Activated CD8-positive, alpha-beta memory T cell treated with anti-CD3 and anti-CD28 coated beads, Interleukin-2, amount 10 ng/mL, durations not matched to agents 7 days and 5 days (primary cell): ENCODE measurements at regions not wholly inside any gene's neighbourhood (a gene's known extent, or its start where the extent isn't known, plus 50 kb on each side); places are given as distances from the start of the nearest gene placed in this dataset.

Experiments
- ATAC-seq: fragments of 150-1000 bp; cut with Tn5 transposase; one replicate; pipeline ENCODE4 v1.10.0; 2021; ENCODE audit warnings: moderate library complexity
- CTCF ChIA-PET: fragments of 350-600 bp; sonication (Branson Sonifier 250); formaldehyde crosslinking; loops from one replicate; lab custom pipeline; 2021; ENCODE audit warnings: antibody characterized with exemption; lab: Charles Lee
- DNase-seq: peaks from one replicate; pipeline ENCODE4 v3.0.0-alpha.2; 2020
- H3K27ac Mint-ChIP-seq: one replicate; pipeline ENCODE4 v1.8.0; 2021; ENCODE audit warnings: mild to moderate bottlenecking, mixed read lengths
- H3K27me3 Mint-ChIP-seq: one replicate; pipeline ENCODE4 v1.8.0; 2021; ENCODE audit warnings: mixed read lengths
- H3K36me3 Mint-ChIP-seq: one replicate; pipeline ENCODE4 v1.8.0; 2021; ENCODE audit warnings: mild to moderate bottlenecking, mixed read lengths
- H3K4me1 Mint-ChIP-seq: one replicate; pipeline ENCODE4 v1.8.0; 2021; ENCODE audit warnings: mixed read lengths
- H3K4me3 Mint-ChIP-seq: one replicate; pipeline ENCODE4 v1.8.0; 2021; ENCODE audit warnings: mild to moderate bottlenecking, moderate library complexity, mixed read lengths
- H3K9me3 Mint-ChIP-seq: one replicate; pipeline ENCODE4 v1.8.0; 2022; ENCODE audit warnings: low read depth, mixed read lengths

DNA sequence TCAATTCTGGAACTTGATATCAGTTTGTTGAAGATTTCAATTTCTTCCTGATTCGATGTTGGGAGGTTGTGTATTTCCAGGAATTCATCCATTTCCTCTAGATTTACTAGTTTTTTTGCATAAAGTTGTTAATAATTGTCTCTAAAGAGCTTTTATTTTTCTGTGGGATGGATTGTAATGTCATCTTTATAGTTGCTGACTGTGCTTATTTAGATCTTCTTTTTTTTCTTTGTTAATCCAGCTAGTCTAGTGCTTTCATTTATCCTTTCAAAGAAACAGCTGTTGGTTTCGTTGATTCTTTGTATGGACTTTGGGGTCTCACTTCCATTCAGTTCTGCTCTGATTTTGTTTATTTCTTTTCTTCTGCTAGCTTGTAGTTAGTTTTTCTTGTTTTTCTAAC is 302.0 kb upstream of the DMAC1 start:
- no peaks in the 10 kb centered on the region for H3K36me3 Mint-ChIP-seq
- DNase-seq (no peak), ATAC-seq (no peak)
- CTCF ChIA-PET: no interaction called here
- no peaks in the 10 kb centered on the region for H3K4me1 Mint-ChIP-seq
- peaks cover 4% of the 10 kb centered on the region for H3K9me3 Mint-ChIP-seq
- no peak overlapping the region for H3K4me3 Mint-ChIP-seq
- H3K27me3 Mint-ChIP-seq: no peaks in the 10 kb centered on the region
- H3K27ac Mint-ChIP-seq: no peak overlapping the region

DNA sequence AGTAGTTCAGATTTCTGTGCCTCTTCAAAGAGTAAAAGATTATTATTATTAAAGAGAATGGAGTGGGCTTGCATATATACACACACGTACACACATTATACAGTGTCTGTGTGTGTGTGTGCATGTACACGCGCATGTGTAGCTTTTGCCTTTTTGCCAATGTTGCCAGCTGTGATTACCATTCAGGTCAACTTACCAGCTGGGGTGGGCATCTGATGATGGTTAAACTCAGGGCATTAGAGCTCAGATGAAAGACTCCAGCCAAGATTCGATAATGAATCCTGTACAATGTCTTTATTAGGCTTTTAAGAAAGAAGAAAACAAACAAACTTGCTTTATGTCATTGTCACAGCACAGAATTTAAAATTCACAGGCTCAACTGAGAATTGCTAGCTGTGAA is 296.5 kb upstream of the DMAC1 start:
- DNase-seq (no peak), ATAC-seq (no peak)
- peaks cover 2% of the 10 kb centered on the region for H3K9me3 Mint-ChIP-seq
- CTCF ChIA-PET: no interaction called here
- no peaks in the 10 kb centered on the region for H3K27me3 Mint-ChIP-seq
- H3K4me3 Mint-ChIP-seq: no peak overlapping the region
- no peak overlapping the region for H3K27ac Mint-ChIP-seq
- H3K36me3 Mint-ChIP-seq: no peaks in the 10 kb centered on the region
- no peaks in the 10 kb centered on the region for H3K4me1 Mint-ChIP-seq

DNA sequence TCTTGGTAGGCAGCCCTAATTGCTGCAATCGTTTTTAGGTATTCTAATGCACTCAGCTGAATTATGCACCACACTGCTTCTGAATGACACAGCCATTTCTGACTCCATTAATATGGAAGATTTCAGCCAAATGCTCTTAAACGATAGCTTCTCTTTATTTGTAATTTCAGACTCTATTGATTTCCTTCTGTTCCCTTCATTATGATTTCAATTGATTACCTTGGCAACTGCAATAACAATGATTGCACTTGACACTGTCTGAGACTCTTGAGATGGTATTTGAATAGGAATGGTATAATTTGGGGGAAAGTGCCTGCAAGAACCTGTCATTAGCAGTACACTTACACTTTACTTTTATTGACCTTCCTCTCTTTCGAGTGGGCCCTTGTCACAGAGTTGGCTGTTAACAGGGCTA is 296.1 kb upstream of the DMAC1 start:
- Mint-ChIP-seq H3K36me3 (no peaks in the 10 kb centered on the region), H3K27me3 (no peaks in the 10 kb centered on the region), H3K9me3 (peaks cover 2% of the 10 kb centered on the region), H3K4me3 (no peak overlapping the region), H3K4me1 (no peaks in the 10 kb centered on the region), H3K27ac (no peak overlapping the region)
- DNase-seq (no peak), ATAC-seq (no peak)
- CTCF ChIA-PET: no interaction called here

DNA sequence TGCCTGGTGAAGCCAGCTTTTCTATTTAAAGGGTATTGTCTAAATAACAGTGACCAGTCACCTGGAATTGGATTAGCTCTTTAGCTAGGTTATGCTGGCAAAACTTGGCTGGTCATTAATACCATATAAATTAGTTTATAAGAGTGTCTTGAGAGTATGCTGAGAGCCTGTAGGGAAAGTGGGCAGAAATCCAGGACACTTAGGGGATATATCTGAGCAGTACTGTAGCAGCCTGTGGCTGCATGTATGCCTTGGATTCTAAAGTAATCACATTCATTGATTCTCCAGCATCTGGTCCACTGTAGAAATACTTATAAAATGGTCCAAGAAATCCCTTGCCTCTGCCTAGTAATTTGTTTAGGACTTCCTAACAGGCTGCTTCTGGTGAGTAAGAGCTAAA is 288.9 kb upstream of the DMAC1 start:
- DNase-seq (no peak), ATAC-seq (no peak)
- no peaks in the 10 kb centered on the region for H3K27me3 Mint-ChIP-seq
- no peaks in the 10 kb centered on the region for H3K4me1 Mint-ChIP-seq
- H3K9me3 Mint-ChIP-seq: peaks cover 2% of the 10 kb centered on the region
- H3K4me3 Mint-ChIP-seq: no peak overlapping the region
- H3K27ac Mint-ChIP-seq: no peak overlapping the region
- CTCF ChIA-PET: no interaction called here
- H3K36me3 Mint-ChIP-seq: no peaks in the 10 kb centered on the region

DNA sequence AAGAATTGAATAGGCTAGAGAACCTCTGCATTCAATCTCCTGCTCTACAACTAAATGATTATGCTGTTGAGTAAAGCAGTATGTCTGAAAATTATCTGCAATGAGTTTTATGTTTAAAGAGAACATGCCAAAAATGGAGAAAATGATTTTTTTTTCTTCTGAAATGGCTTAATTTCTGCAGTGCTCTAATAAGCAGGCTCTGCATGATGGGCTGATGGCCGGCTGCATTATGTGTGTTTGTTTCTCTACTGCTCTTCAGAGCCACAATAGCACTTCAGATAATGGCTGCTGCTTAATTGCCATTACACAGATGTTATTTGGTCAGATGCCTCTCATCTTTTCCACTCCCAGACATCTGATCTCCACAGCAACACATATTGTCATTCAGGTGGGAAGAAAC is 286.4 kb upstream of the DMAC1 start:
- Mint-ChIP-seq H3K27me3 (no peaks in the 10 kb centered on the region), H3K4me3 (no peak overlapping the region), H3K27ac (no peak overlapping the region), H3K36me3 (peaks cover 1% of the 10 kb centered on the region), H3K4me1 (no peaks in the 10 kb centered on the region), H3K9me3 (peaks cover 2% of the 10 kb centered on the region)
- CTCF ChIA-PET: no interaction called here
- DNase-seq (no peak), ATAC-seq (no peak)

DNA sequence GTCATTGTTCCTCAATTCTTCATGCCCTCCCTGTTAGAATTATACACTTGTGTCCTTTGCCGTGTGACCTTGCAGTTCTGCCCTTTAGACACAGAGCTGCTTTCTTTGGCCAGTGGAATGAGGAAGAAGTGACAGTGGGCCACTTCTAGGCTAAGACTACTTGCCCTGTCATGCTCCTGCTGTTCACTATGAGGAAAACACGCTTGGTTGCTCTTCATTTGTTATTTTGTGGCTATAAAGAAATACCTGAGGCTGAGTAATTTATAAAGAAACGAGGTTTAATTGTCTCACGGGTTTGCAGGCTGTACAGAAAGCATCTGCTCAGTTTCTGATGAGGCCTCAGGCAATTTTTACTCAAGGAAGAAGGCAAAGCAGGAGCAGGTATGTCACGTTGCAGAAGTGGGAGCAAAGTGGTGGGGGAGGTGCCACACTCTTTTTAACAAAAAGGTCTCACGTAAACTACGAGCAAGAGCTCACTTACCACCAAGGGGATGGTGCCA is 279.1 kb upstream of the DMAC1 start:
- Mint-ChIP-seq H3K4me3 (no peak overlapping the region), H3K9me3 (no peaks in the 10 kb centered on the region), H3K4me1 (no peaks in the 10 kb centered on the region), H3K27me3 (no peaks in the 10 kb centered on the region), H3K27ac (no peak overlapping the region), H3K36me3 (peaks cover 1% of the 10 kb centered on the region)
- CTCF ChIA-PET: no interaction called here
- DNase-seq: no peak
- no peak for ATAC-seq

DNA sequence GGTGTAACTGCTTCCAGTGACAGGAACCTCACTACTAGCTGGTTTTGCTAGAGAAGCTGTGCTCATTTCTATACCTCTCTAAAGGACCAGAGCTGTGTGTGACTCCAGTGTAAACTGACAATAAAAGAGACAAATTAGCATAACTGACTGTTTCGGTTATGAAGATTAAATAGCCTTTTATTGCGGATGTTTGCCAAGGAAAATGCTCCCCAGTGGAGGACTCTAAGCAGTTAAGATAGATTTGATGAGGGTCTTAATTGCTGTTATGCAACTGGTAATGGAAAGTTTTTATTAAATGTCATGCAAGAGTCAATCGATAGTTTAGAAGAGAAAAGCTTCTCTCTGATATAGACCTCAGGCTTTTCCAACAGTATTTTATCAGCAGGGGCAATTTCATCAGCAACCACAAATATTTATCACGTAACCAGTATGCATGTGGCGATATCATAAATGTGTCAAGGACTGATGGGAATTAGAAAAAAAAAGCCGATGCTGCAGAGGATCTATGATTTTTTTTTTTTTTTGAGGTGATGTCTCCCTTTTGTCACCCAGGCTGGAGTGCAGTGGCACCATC is 275.2 kb upstream of the DMAC1 start:
- Mint-ChIP-seq H3K36me3 (no peaks in the 10 kb centered on the region), H3K4me3 (no peak overlapping the region), H3K9me3 (no peaks in the 10 kb centered on the region), H3K27me3 (no peaks in the 10 kb centered on the region), H3K4me1 (no peaks in the 10 kb centered on the region), H3K27ac (no peak overlapping the region)
- DNase-seq (no peak), ATAC-seq (no peak)
- CTCF ChIA-PET: no interaction called here

DNA sequence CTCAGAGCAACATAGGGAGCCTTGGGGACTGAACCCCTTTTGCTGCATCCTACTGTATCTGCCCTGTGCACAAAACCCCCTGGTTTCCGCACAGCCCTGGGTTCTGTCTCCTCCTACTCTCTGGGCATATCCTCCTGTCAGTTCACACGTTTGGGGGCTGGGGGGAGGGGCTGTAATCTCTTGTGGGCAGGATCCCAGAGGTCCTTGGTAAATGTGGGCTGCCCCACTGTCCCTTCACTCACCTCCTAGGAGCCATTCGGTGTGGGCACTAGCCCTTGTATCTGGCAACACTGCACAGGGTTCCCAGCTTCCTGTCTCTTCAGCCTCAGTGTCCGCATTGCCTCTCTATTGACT is 271.8 kb upstream of the DMAC1 start:
- H3K27me3 Mint-ChIP-seq: no peaks in the 10 kb centered on the region
- CTCF ChIA-PET: no interaction called here
- no peak for ATAC-seq
- H3K36me3 Mint-ChIP-seq: no peaks in the 10 kb centered on the region
- no peak for DNase-seq
- no peaks in the 10 kb centered on the region for H3K9me3 Mint-ChIP-seq
- no peak overlapping the region for H3K27ac Mint-ChIP-seq
- H3K4me3 Mint-ChIP-seq: no peak overlapping the region
- no peaks in the 10 kb centered on the region for H3K4me1 Mint-ChIP-seq

DNA sequence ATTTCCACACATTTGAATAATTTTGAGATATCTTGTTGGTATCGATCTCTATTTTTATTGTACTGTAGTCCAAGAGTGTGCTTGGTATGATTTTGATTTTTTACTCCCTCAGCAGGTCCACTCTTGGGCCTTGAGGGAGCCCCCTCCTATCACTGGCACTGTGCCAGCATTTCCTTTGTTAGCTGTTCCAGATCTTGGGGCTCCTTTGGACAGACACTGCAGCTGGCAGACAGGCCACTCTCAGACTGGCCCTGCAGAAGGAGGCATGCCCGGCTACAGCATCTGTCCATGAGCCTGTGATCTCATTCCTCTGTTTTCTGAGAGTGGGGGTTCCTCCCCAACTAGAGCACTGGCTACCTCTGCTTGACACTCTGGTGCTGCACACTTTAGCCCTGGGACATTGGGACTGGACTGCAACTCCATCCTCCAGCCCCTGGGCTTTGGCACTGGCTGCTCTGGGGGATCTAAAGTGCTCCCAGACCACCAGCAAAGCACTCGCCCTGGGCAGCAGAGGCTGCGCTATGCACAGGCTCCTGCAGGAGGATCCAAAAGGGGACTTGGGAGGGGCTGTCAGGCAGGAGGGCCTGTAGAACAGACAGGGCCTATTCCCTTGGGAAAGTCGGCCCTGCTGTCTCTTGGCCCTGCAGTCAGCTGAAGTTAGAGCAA is 271.3 kb upstream of the DMAC1 start:
- Mint-ChIP-seq H3K4me3 (no peak overlapping the region), H3K36me3 (no peaks in the 10 kb centered on the region), H3K9me3 (no peaks in the 10 kb centered on the region), H3K4me1 (no peaks in the 10 kb centered on the region), H3K27me3 (no peaks in the 10 kb centered on the region), H3K27ac (no peak overlapping the region)
- DNase-seq: no peak
- no peak for ATAC-seq
- CTCF ChIA-PET: no interaction called here

DNA sequence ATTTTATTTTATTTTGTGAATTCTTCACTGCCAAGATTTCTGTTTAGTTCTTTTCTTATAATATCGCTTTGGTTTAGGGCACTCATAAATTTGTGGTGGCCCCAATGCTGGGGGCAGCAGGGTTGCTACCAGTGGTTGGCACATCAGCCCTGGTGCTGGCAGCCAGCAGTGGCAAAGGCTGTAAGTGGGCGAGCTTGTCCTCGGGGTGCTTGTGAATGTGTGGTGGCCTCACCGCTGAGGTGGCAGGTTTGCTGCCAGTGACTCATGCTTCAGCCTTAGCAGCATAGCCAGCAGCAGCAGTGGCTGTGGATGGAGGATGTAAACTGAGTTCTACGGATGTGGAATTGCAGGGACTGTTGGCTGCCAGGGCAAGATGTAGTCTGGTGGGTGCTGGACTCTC is 262.9 kb upstream of the DMAC1 start:
- CTCF ChIA-PET: no interaction called here
- Mint-ChIP-seq H3K9me3 (peaks cover 3% of the 10 kb centered on the region), H3K4me3 (no peak overlapping the region), H3K27ac (no peak overlapping the region), H3K27me3 (no peaks in the 10 kb centered on the region), H3K4me1 (peaks cover 7% of the 10 kb centered on the region), H3K36me3 (peaks cover 4% of the 10 kb centered on the region)
- no peak for ATAC-seq
- no peak for DNase-seq

DNA sequence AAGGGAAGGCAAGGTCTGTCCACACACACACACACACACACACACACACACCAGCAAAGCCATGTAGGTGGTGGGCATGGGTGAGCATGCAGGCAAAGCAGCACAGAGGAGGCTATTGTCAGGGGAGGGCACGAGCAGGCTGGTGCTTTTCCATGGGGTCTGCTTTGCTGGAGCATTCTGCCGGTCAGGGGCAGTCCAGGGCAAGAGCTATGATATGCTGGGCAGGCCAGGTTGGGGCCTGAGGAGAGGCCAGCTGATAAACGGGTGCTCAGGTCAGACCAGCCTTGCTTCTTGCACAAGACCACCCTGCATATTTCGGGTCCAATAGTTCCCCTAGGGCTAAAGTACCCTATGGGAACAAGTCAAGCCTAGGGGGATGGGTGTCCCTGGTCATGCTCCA is 253.9 kb upstream of the DMAC1 start:
- no peaks in the 10 kb centered on the region for H3K27me3 Mint-ChIP-seq
- no peak for DNase-seq
- H3K36me3 Mint-ChIP-seq: no peaks in the 10 kb centered on the region
- ATAC-seq: no peak
- H3K4me3 Mint-ChIP-seq: no peak overlapping the region
- peaks cover 6% of the 10 kb centered on the region for H3K9me3 Mint-ChIP-seq
- CTCF ChIA-PET: no interaction called here
- no peak overlapping the region for H3K27ac Mint-ChIP-seq
- H3K4me1 Mint-ChIP-seq: no peaks in the 10 kb centered on the region

DNA sequence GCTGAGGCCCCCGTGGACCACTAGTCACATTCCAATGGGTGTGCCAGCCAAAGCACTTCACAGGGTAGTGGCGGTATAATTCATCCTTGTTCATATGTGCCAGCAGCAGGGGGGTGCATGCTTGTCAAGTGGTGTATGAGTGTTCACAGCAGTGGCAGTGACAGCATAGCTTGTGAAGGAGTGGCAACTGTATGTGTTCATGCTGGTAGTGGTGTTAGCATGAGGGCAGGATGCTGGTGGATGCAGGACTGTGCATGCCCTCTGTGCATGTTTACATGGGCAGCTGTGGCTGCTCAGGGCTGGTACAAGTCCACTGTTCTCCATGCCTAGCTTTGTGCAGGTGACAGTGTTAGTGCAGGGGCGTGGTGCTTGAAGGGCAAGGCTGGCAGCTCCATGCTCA is 253.4 kb upstream of the DMAC1 start:
- ATAC-seq (no peak), DNase-seq (no peak)
- no peak overlapping the region for H3K4me3 Mint-ChIP-seq
- no peaks in the 10 kb centered on the region for H3K36me3 Mint-ChIP-seq
- H3K27me3 Mint-ChIP-seq: no peaks in the 10 kb centered on the region
- H3K9me3 Mint-ChIP-seq: peaks cover 6% of the 10 kb centered on the region
- no peak overlapping the region for H3K27ac Mint-ChIP-seq
- CTCF ChIA-PET: no interaction called here
- no peaks in the 10 kb centered on the region for H3K4me1 Mint-ChIP-seq

DNA sequence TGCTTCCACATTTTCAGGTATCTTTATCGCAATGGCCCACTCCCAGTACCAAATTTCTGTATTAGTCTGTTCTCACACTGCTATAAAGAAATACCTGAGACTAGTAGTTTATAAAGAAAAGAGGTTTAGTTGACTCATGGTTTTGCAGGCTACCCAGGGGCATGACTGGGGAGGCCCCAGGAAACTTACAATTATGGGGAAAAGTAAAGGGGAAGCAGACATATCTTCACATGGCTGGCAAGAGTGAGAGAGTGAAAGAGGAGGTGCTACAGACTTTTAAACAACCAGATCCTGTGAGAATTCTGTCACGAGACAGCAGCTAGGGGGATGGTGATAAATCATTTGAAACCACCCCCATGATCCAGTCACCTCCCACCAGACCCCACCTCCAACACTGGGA is 238.2 kb upstream of the DMAC1 start:
- peaks cover 12% of the 10 kb centered on the region for H3K9me3 Mint-ChIP-seq

DNA sequence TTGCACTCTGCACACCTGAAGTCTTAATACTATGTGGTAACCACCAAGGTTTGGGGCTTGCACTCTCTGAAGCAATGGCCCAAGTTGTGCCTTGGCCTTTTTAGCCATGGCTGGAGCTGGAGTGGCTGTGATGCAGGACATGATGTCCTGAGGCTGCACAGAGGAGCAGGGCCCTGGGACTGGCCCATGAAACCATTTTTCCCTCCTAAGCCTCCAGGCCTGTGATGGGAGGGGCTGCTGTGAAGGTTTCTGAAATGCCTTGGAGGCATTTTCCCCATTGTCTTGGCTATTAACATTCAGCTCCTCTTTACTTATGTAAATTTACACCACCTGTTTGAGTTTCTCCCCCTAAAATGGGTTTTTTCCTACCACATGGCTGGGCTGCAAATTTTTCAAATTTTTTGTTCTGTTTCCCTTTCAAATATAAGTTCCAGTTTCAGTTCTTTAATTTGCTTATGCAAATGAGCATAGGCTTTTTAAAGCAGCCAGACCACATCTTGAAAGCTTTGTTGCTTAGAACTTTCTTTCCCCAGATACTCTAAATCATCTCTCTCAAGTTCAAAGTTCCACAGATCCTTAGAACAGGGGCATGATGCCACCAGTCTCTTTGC is 237.4 kb upstream of the DMAC1 start:
- no peaks in the 10 kb centered on the region for H3K4me1 Mint-ChIP-seq
- no peaks in the 10 kb centered on the region for H3K27me3 Mint-ChIP-seq
- no peak for ATAC-seq
- CTCF ChIA-PET: no interaction called here
- peaks cover 12% of the 10 kb centered on the region for H3K9me3 Mint-ChIP-seq
- no peak for DNase-seq
- no peak overlapping the region for H3K27ac Mint-ChIP-seq
- H3K4me3 Mint-ChIP-seq: no peak overlapping the region
- peaks cover 7% of the 10 kb centered on the region for H3K36me3 Mint-ChIP-seq

More for the DNA sequence above, 238.2 kb upstream of the DMAC1 start:
- Mint-ChIP-seq H3K36me3 (peaks cover 7% of the 10 kb centered on the region), H3K27ac (no peak overlapping the region), H3K4me1 (no peaks in the 10 kb centered on the region), H3K4me3 (no peak overlapping the region), H3K27me3 (no peaks in the 10 kb centered on the region)
- CTCF ChIA-PET: no interaction called here
- no peak for DNase-seq
- ATAC-seq: no peak
